ENCODE measurements at regions not wholly inside any gene's neighbourhood (a gene's known extent, or its start where the extent isn't known, plus 50 kb on each side); places are given as distances from the start of the nearest gene placed in this dataset.

- TF ChIP-seq CTCF (IDR thresholded peaks at IDR 0.05) (no peak), POLR2A (IDR thresholded peaks at IDR 0.05) (no peak)
These were observed 269.4 kb upstream of the TCF4 start for GRCh38 chr18:55857409-55857808.
